Mesenteric fat pad (tissue), 1 donor: ENCODE measurements at regions not wholly inside any gene's neighbourhood (a gene's known extent, or its start where the extent isn't known, plus 50 kb on each side); places are given as distances from the start of the nearest gene placed in this dataset.

Experiments used
- DNase-seq: peaks from one replicate; pipeline ENCODE4 v3.0.0-alpha.2; 2020; ENCODE audit warnings: low spot score
- donor health status: DM: yes; HTN: yes; CAD: no.

DNA sequence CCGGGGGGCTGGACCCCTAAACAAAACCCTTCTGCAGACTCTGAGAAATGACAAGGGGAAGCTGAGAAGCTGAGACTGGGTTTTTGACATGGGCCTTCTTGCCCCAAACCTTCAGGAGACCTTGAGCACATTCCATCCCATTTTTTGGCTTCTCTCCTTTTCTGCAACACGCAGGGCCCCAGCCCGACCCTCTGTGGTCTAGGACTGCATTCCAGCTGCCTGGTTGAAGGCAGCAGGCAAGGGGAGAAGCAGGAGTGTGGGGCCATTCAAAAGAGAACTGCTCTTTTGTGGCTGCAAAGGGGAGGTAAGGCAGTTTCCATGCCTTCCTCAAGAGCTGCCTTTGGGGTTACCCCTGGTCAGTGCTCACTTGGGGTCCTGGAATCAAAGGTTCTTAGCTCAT is 263.0 kb downstream of the TLE3 start:
- DNase-seq, result no peak

DNA sequence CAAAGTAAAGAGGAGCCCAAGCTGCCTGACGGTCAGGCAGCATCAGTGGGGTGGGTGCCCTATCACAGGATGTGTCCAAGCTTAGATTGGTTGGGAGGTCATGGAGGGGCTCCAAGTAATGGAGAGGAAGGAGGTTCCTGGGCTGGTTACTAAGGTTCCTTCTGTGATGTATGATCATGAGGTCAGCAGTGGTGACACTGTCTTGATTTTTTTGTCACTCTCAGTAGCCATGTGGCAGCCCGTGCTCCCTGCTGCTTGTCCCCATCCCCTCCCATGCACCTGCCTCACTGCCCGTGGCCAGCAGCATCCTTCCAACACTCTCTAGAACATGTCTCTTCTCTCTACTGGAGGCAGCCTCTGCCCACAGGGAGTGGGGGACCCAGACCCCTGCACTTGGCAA is 261.7 kb downstream of the TLE3 start:
- DNase-seq, result no peak

DNA sequence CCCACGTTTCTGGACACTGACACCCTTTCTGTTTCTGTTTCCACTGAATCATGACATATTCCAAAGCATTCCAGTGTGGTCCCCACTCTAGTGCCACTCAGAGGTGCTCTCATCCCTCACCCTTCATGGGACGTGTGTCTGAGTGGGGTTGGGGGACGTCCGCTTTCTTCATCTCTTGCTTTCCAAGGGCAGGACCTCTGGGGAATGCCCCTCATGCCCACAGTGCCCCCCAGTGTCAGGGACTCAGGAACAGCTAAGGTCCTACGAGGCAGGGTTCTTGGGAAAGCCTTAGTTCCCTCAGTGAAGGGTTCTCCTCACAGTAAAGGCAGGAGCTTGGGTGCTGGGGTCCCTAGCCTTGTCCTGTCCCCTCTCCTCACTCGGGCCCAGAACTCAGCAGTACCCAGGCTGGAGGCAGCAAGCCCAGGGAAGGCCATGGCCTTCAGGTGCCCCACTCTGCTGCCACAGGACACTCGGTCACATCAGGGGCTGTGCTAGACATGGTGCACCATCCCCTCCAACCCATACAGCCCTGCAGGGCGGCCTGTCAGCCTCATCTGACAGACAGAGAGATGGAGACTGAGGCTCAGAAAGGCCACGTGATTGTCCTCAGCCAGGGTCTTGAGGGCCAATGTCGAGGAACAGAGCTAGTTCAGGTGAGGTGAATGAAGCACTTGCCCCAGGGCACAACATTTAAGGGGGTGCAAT is 261.0 kb downstream of the TLE3 start:
- DNase-seq, result no peak

DNA sequence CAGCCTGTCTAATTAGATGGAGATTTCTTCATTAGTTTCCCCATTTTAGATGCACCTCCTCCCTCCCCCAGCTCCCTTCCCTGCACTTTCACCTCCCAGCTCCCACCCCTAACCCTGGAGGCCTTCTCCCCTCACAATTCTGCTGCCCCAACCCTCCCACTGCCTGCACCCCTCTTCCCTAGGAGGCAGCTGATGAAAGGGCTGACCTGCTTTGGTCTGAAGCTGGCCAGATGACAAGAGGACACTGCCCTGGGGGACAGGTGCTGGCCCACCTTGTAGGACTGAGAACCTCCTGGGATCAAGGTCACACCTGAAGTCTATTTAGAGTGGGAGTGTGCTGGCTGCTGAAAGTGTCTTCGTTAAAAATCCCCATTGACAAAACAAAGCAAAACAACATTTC is 259.4 kb downstream of the TLE3 start:
- no peak for DNase-seq

- DNase-seq, result no peak
These were observed 258.7 kb downstream of the TLE3 start for GRCh38 chr15:69838994-69839393.

- DNase-seq, result no peak
These were observed 256.4 kb downstream of the TLE3 start for GRCh38 chr15:69841113-69841828.

DNA sequence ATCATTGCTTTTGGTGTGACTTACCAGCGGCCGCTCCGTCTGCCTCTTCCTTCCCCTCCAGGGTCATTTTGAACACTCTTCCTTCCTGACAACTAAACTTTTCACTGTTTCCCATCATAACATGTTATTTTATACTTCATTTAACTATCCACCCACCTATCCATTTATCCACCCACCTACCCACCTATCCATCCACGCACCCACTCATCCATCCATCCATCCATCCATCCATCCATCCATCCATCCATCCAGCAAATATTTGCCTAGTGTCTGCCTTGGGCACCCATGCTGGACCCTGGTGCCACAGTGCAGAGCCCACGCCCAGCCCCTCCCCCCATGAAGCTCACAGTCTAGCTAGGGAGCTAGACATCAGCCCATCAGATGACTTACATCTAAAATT is 254.9 kb downstream of the TLE3 start:
- no peak for DNase-seq

GRCh38 chr15:69843276-69843899 is 254.3 kb downstream of the TLE3 start:
- DNase-seq, result no peak

GRCh38 chr15:69843900-69844304 is 253.8 kb downstream of the TLE3 start:
- no peak for DNase-seq

GRCh38 chr15:69845159-69845558 is 252.6 kb downstream of the TLE3 start:
- no peak for DNase-seq

- DNase-seq, result no peak
These were observed 250.1 kb downstream of the TLE3 start for GRCh38 chr15:69847625-69848024.

- DNase-seq, result no peak
These were observed 249.6 kb downstream of the TLE3 start for GRCh38 chr15:69848096-69848495.

GRCh38 chr15:69848551-69849231 is 249.0 kb downstream of the TLE3 start:
- no peak for DNase-seq

GRCh38 chr15:69849232-69849610 is 248.5 kb downstream of the TLE3 start:
- no peak for DNase-seq

- DNase-seq, result no peak
These were observed 245.2 kb downstream of the TLE3 start for GRCh38 chr15:69852482-69852881.

- no peak for DNase-seq
These were observed 244.8 kb downstream of the TLE3 start for GRCh38 chr15:69852916-69853315.

GRCh38 chr15:69853544-69853951 is 244.2 kb downstream of the TLE3 start:
- DNase-seq, result no peak

DNA sequence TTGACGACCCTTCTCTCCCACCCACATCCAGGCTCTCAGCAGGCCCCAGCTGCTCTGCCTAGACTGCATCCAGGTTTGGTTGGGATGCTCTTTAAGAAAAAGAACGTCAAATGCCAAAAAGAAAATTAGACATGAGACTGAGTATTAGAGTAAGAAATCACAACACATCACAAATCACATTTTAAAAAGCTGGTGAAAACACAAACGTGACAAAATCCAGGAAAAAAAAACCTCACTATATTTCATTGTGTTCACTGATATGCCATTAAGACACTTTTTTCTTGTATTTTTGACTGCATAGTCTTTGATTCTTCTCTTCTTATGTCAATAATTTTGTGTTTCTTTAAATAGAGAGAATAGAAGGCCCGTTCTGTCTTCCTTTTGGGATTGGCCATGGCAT is 243.7 kb downstream of the TLE3 start:
- DNase-seq, result no peak

DNA sequence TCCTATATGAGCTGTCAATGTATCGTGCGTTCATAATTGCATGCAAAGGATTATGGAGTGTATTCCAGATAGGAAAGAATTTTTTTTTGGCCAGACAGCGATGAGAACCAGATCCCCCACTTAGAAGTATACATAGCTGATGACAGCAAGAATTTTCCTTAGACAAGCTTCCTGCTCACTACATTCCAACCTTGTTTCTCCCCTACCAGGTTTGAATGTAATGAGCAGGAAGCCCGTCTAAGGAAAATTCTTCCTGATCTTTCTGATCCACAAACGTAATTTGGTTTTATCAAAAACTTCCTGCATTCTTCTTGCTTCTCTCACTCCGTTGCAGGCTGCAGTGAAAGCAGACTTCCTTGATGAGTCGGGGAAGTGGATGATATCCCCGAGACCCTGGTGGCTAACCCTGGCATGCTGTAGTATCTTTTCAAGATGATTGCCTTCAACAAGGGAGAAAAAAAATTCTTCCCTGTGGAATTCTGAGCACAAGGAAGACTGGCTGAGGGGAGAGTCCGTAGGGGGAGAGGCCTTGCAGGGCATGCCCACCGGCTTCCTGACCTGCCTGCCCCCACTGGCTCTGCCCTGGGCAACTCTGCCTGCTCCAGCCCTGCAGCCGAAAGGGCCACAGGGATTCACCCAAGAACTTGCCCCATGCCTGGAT is 243.1 kb downstream of the TLE3 start:
- DNase-seq, result no peak

DNA sequence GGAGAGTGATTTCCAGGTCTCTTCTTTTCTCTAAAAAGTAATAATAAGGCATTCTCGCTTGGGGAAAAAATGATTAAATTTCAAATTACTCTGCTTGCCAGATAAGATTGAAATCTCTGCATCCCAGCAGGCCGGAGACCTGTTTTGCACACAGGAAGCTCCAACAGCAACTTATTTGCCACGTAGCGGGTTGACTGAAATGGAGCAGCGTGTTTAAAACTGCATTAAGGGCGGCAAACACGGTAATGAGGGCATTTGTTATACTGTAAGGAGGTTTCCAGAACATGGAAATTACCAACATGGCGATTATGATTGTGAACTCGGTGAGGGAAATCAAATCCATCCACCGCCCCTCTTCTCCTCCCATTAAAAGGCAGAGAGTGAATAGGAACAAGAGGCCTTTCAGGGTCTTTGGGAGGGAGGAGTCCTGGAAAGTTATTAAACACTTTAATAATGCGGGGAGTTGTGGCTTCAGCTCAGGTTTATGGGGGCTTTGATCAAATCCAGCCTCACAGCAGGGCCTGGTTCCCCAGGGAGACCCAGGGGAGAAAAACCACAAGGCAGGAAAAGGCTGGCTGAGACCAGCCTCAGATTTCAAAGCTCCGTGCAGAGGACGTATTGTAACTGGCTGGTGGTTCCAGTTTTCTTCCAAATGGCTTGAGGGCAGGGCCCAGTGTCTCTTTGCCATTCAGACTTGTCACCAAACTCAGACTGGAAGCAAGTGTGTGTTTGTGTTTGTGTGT is 242.3 kb downstream of the TLE3 start:
- no peak for DNase-seq

- no peak for DNase-seq
These were observed 240.5 kb downstream of the TLE3 start for GRCh38 chr15:69857250-69857649.
